CD4-positive, alpha-beta T cell treated with Interleukin-12 subunit alpha and Interleukin-12 subunit beta, for 1 hour (primary cell): ENCODE measurements at regions not wholly inside any gene's neighbourhood (a gene's known extent, or its start where the extent isn't known, plus 50 kb on each side); places are given as distances from the start of the nearest gene placed in this dataset.
"Not testable (repeated sequence)": the region's sequence is repeated elsewhere in the genome, so short reads cannot be mapped to it uniquely, and the experiment has no call there.

Experiments used
- DNase-seq: peaks from one replicate; pipeline ENCODE4 v3.0.0-alpha.2; 2020

DNA sequence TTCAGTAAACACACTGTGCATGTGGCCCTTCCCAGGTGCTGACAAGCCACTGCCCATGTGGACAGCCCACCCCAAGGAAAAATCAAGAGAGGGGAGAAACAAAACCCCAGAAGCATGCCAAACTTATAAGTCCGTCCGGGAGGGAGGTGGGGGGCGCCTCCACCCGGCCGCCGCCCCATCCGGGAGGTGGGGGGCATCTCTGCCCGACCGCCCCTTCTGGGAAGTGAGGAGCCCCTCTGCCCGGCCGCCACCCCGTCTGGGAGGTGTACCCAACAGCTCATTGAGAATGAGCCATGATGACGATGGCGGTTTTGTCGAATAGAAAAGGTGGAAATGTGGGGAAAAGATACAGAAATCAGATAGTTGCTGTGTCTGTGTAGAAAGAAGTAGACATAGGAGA, 53.8 kb upstream of the C2CD4B start:
- DNase-seq: no peak

GRCh38 chr15:62219799-62220198, 54.7 kb upstream of the C2CD4B start:
- no peak for DNase-seq

GRCh38 chr15:62223020-62223419, 57.9 kb upstream of the C2CD4B start:
- DNase-seq: no peak

GRCh38 chr15:62228604-62229003, 63.5 kb upstream of the C2CD4B start:
- DNase-seq: no peak

DNA sequence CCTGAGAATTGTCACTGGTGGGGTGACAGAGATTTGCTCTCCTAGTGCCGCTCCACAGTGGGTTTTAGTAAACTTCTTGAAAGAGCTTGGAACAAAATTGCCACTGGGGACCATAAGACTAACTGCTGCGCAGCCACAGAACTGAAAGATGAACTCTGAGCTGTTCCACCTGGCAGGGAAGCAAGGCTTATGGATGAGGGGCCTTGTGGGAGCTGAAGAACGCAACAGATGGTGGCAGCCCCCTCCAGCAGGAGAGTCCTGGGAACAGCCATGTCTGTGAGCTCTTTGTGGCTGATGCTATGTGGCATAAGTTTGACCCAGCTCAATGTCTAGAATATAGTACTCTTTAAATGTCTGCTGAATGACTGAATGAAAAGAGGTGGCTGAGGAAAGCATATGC, 66.8 kb upstream of the C2CD4B start:
- DNase-seq: no peak

DNA sequence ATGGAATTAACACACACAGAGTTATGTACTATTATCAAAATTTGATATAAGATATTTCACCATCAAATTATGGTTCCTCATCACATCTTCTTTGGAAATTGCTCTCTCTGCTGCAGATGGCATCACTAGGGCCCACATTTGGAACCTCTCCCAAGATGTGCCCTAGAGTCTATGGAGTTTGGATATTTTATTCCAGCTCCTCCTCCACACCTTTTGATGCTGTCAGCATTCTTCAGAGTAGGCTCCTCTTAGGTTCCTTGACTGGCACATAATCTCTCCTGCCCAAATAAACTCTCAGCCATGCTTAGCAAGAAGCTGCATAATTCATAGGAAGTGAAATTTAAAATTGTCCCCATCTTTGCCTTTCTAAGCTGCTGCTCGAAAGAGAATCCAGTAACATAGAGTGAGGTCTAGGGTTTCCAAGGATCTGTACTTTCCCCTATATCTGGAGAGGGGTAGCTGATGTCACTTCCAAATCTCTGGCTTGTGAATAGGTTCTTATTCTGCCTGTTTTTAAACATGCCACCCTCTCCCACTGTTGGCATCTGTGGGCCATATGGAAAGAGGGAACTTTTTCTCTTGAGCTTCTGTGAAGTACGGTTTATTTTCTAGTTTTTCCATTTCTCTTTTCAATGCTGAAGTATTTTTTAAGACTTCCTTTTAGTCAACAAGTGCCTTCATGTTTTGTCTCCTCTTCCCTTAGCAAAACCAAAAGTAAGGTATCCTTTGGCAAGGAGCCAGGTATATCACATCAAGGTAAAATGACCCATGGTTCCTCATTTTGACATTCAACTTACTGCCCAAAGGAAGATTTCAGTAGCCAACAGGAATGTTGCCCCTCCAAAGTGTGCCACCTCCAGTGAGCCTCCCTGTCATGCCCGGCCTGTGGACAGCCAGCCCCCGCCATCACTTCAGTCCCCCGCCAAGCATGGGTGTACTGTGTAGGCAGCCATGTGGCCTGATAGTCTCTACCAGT, 75.3 kb upstream of the C2CD4B start:
- no peak for DNase-seq

- DNase-seq: no peak
These were observed 76.2 kb upstream of the C2CD4B start for GRCh38 chr15:62241135-62241770.

DNA sequence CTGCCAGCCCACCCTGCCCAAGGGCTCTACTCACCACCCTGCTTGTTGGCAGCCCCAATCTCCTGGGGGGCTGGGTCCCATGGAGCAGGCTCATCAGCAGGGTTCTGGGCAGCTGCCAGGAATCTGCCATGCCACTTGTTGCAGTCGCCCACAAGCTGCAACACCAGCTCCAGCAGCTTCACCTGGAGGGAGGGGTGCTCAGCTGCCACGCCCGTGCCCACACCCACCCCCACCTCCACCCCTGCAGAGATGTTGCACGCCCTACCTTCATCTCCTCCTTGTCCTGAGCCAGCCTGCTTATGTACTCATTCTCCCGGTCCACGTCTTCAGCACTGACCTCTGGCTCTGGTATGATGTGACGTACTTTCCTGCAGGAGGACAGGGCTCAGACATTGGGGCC, 77.9 kb upstream of the C2CD4B start:
- no peak for DNase-seq

- no peak for DNase-seq
These were observed 79.7 kb upstream of the C2CD4B start for GRCh38 chr15:62244762-62245161.

- DNase-seq: no peak
These were observed 83.3 kb upstream of the C2CD4B start for GRCh38 chr15:62248277-62248984.

DNA sequence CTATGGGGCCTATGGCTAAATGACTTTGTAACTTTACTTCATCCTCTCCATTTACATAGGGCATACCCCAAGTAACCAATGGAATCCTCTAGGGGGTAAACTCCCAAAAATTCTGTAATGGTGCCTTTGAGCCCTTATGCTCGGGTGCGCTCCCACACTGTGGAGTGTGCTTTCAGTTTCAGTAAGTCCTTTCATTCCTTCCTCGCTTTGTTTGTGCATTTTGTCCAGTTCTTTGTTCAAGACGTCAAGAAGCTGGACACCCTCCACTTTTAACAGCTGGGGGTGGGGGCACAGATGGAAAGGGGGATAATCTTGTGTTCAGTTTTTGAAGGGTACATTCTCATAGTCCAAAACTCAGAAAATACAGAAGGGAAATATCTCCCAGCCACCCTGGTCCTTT, 84.4 kb upstream of the C2CD4B start:
- no peak for DNase-seq

DNA sequence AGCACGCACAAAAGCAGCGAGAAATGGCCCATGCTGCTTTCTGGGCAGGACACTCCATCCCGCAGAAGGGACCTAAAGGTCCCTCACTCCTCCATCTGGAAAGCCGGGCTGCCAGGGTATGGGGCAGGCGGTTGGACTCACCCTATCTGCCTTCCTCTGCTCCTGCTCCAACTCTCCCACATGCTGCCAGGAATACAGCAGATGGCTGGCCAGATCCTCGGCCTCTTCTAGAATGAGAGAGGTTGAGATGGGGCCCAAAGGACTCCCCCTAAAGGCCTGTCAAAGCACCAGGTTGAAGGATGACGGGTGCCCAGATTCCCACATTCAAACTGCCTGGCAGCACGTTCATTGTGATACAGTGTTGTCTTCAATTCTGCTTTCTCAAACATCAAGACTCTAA, 85.1 kb upstream of the C2CD4B start:
- DNase-seq: no peak

DNA sequence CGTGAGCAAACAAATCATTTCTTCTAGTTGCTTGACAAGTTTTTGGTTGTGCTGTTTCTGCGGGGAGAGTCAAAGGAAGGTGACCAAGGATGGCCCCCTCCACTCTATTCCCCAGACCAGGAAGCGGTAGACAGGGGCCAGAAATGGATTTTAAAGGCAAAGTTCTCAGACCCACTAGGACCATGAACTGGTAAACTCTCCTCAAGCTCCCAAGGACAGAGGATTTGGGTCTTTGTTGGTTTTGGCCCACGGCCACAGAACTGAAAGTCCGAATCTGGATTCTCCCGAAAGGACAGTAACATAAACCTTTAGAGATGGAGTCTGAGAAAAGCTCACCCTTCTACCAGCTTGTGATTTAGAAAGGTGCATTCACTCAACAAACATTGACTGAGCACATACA, 85.9 kb upstream of the C2CD4B start:
- no peak for DNase-seq

GRCh38 chr15:62253294-62253693, 88.2 kb upstream of the C2CD4B start:
- DNase-seq: no peak

GRCh38 chr15:62254137-62254934, 89.3 kb upstream of the C2CD4B start:
- DNase-seq: peak; percentile 40

DNA sequence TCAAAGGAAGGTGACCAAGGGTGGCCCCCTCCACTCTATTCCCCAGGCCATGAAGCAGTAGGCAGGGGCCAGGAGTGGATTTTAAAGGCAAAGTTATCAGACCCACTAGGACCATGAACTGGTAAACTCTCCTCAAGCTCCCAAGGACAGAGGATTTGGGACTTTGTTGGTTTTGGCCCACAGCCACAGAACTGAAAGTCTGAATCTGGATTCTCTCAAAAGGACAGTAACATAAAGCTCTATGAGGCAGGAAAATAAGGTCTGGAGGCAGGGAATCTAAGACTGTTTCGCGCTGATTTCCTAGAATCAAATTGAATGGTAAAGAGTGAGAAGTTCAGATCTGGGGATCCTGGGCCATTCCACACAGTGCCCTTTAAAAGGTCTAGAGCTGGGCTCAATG, 91.3 kb upstream of the C2CD4B start:
- not testable (repeated sequence) for DNase-seq

GRCh38 chr15:62257996-62258521, 93.0 kb upstream of the C2CD4B start:
- DNase-seq: no peak

DNA sequence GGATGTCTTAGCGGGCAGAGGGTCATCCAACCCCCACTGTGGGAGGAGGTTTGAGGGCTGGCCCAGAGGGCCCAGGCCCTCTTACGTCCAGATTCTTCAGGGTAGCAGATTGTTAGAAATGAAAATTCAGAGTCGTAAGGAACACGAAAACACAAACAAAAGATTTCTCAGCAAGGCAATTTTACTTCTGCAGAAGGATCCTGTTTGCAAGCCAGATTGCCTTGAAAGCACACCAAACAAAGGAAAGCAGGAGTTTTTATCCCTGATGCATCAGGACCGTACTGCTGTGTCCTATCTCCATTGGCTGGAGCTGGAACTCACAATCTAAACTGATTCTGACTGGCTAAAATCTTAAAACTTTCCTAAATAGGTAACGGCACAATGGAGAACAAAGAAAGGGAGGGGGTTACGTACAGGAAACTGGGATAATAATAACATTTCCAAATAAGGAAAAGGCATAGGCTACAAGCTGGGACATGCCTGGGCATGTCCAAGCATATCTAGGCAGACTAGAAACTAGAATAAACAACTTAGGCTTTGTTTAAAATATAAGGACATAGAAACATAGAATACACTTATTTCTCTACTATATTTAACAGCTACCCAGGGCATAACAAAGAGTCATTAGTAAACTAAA, 97.3 kb upstream of the C2CD4B start:
- no peak for DNase-seq

- no peak for DNase-seq
These were observed 99.1 kb upstream of the C2CD4B start for GRCh38 chr15:62264196-62264595.

- no peak for DNase-seq
These were observed 104.4 kb upstream of the C2CD4B start for GRCh38 chr15:62269504-62269903.

DNA sequence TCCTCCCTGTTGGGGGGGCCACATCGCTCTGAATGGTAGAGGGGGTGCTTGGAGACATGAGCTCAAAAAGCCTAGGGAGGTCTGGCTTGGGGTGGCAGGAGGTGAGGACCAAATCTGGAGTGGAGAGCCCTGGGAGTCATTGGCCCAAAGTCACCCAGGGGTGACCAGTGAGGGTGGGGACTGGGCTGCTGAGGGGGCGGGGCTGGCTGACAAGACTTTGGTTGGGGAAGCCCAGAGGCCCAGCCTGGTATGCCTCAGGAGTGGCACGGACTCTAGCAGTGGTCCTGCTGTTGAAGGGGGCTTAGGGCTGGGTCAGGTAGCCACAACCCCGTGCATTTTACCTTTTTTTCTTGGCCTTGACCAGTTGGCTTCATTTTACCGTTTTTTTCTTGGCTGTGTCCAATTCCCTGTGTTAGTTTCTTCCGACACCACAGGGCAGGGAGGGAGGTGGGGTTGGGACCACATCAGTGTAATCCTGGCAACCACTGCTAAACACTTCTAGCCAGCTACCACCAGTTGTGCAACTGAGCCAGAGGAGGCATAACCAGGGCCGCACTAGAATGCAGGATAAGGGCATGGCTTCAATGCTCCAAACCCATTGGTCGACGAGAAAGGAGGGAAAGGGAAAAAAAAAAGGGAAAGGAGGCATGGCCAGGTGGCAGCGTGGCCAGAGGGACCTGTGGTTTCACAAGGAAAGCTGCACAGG, 105.3 kb upstream of the C2CD4B start:
- DNase-seq: no peak
